Stimulated activated naive CD8-positive, alpha-beta T cell treated with anti-CD3 and anti-CD28 coated beads, Interleukin-15, Interleukin-2, amounts not matched to agents 100 U/mL and 50 U/mL, for 24 hours (primary cell): ENCODE measurements at regions not wholly inside any gene's neighbourhood (a gene's known extent, or its start where the extent isn't known, plus 50 kb on each side); places are given as distances from the start of the nearest gene placed in this dataset.

Source experiments
- ATAC-seq: fragments of 150-1000 bp; cut with Tn5 transposase; one replicate; pipeline ENCODE4 v1.10.0; 2021
- DNase-seq: peaks from one replicate; pipeline ENCODE4 v3.0.0; 2021

- ATAC-seq, result no peak
- DNase-seq, result no peak
Observed at GRCh38 chr3:21357241-21357640, 393.8 kb downstream of the ZNF385D start.

GRCh38 chr3:21356402-21356801 lies 394.6 kb downstream of the ZNF385D start:
- ATAC-seq, result no peak
- DNase-seq, result no peak

- DNase-seq (no peak), ATAC-seq (no peak)
Observed at GRCh38 chr3:21345382-21345976, 405.5 kb downstream of the ZNF385D start.

- DNase-seq, result no peak
- no peak for ATAC-seq
Observed at GRCh38 chr3:21331857-21332256, 419.2 kb downstream of the ZNF385D start.

- ATAC-seq (no peak), DNase-seq (no peak)
Observed at GRCh38 chr3:21331321-21331720, 419.7 kb downstream of the ZNF385D start.

GRCh38 chr3:21330293-21330692 lies 420.7 kb downstream of the ZNF385D start:
- DNase-seq (no peak), ATAC-seq (no peak)

- DNase-seq, result no peak
- no peak for ATAC-seq
Observed at GRCh38 chr3:21328711-21329390, 422.2 kb downstream of the ZNF385D start.

GRCh38 chr3:21326704-21327475 lies 424.1 kb downstream of the ZNF385D start:
- DNase-seq, result no peak
- ATAC-seq, result no peak

- no peak for DNase-seq
- no peak for ATAC-seq
Observed at GRCh38 chr3:21314688-21315087, 436.3 kb downstream of the ZNF385D start.

- DNase-seq (no peak), ATAC-seq (no peak)
Observed at GRCh38 chr3:21310891-21311290, 440.1 kb downstream of the ZNF385D start.

- ATAC-seq, result no peak
- no peak for DNase-seq
Observed at GRCh38 chr3:21310161-21310560, 440.8 kb downstream of the ZNF385D start.

GRCh38 chr3:21297304-21297703 lies 453.7 kb downstream of the ZNF385D start:
- no peak for ATAC-seq
- DNase-seq, result no peak

- DNase-seq, result no peak
- ATAC-seq, result no peak
Observed at GRCh38 chr3:21294768-21295167, 456.2 kb downstream of the ZNF385D start.

GRCh38 chr3:21292971-21293370 lies 458.0 kb downstream of the ZNF385D start:
- DNase-seq (no peak), ATAC-seq (no peak)

- DNase-seq, result no peak
- ATAC-seq, result no peak
Observed at GRCh38 chr3:21290557-21290956, 460.5 kb downstream of the ZNF385D start.

- no peak for DNase-seq
- ATAC-seq, result no peak
Observed at GRCh38 chr3:21274079-21274571, 476.9 kb downstream of the ZNF385D start.

GRCh38 chr3:21273259-21274025 lies 477.6 kb downstream of the ZNF385D start:
- ATAC-seq, result no peak
- no peak for DNase-seq

- ATAC-seq (no peak), DNase-seq (no peak)
Observed at GRCh38 chr3:21271606-21272016, 479.4 kb downstream of the ZNF385D start.

- no peak for ATAC-seq
- no peak for DNase-seq
Observed at GRCh38 chr3:21269882-21270281, 481.1 kb downstream of the ZNF385D start.

GRCh38 chr3:21260507-21260906 lies 490.5 kb downstream of the ZNF385D start:
- ATAC-seq (no peak), DNase-seq (no peak)

GRCh38 chr3:21259896-21260295 lies 491.1 kb downstream of the ZNF385D start:
- DNase-seq (no peak), ATAC-seq (no peak)

- DNase-seq (no peak), ATAC-seq (no peak)
Observed at GRCh38 chr3:21256932-21257331, 494.1 kb downstream of the ZNF385D start.
